ENCODE measurements at regions not wholly inside any gene's neighbourhood (a gene's known extent, or its start where the extent isn't known, plus 50 kb on each side); places are given as distances from the start of the nearest gene placed in this dataset.

GRCh38 chr10:61192042-61192441, 248.1 kb upstream of the RHOBTB1 start:
- H3K36me3 Mint-ChIP-seq (ENCODE audit: insufficient read depth, unreplicated experiment): no peaks in the 10 kb centered on the region
- intact Hi-C loops (cut with micrococcal nuclease): no loop called here
- H3K9me3 Mint-ChIP-seq (ENCODE audit: unreplicated experiment): peaks cover 8% of the 10 kb centered on the region
- no peaks in the 10 kb centered on the region for H3K27me3 Mint-ChIP-seq (ENCODE audit: insufficient read depth, unreplicated experiment)
- no peak for DNase-seq (ENCODE audit: unreplicated experiment)
- H3K27ac Mint-ChIP-seq (ENCODE audit: low read depth, unreplicated experiment): no peak overlapping the region
- CTCF ChIA-PET: interaction anchor here (0.6 to 3.5 kb wide), 6 partner anchors 11 to 440 kb away, joined by 3 to 25 read pairs (median 8); no protein-coding TSS in a partner anchor
- no peak for TF ChIP-seq CTCF (IDR thresholded peaks at IDR 0.05; ENCODE audit: unreplicated experiment)
- BruUV-seq (replicated peaks): no TSS peak
- no peak overlapping the region for H3K4me3 Mint-ChIP-seq (ENCODE audit: unreplicated experiment)
- POLR2A ChIA-PET: no interaction called here
- H3K4me1 Mint-ChIP-seq (ENCODE audit: insufficient read depth, unreplicated experiment): peaks cover 4% of the 10 kb centered on the region

- H3K9me3 Mint-ChIP-seq (ENCODE audit: unreplicated experiment): peaks cover 8% of the 10 kb centered on the region
- H3K27ac Mint-ChIP-seq (ENCODE audit: low read depth, unreplicated experiment): no peak overlapping the region
- ChIA-PET CTCF (interaction anchor here (0.6 to 3.5 kb wide), 15 partner anchors 8 to 688 kb away, joined by 3 to 25 read pairs (median 4); no protein-coding TSS in a partner anchor), POLR2A (interaction anchor here (0.5 to 0.6 kb wide), 2 partner anchors 116 to 457 kb away, joined by 3 to 4 read pairs; no protein-coding TSS in a partner anchor)
- BruUV-seq (replicated peaks): no TSS peak
- H3K4me3 Mint-ChIP-seq (ENCODE audit: unreplicated experiment): no peak overlapping the region
- TF ChIP-seq CTCF (IDR thresholded peaks at IDR 0.05; ENCODE audit: unreplicated experiment): no peak
- no peaks in the 10 kb centered on the region for H3K36me3 Mint-ChIP-seq (ENCODE audit: insufficient read depth, unreplicated experiment)
- intact Hi-C loops (cut with micrococcal nuclease): loop anchor here (1.0 to 2.0 kb wide), 2 partner anchors 49 to 374 kb away; no protein-coding TSS in a partner anchor
- H3K4me1 Mint-ChIP-seq (ENCODE audit: insufficient read depth, unreplicated experiment): peaks cover 4% of the 10 kb centered on the region
- no peak for DNase-seq (ENCODE audit: unreplicated experiment)
- H3K27me3 Mint-ChIP-seq (ENCODE audit: insufficient read depth, unreplicated experiment): no peaks in the 10 kb centered on the region
Observed at GRCh38 chr10:61189912-61190311, 245.9 kb upstream of the RHOBTB1 start.

GRCh38 chr10:61188691-61189090, 244.7 kb upstream of the RHOBTB1 start:
- no peak overlapping the region for H3K27ac Mint-ChIP-seq (ENCODE audit: low read depth, unreplicated experiment)
- no peaks in the 10 kb centered on the region for H3K27me3 Mint-ChIP-seq (ENCODE audit: insufficient read depth, unreplicated experiment)
- H3K4me3 Mint-ChIP-seq (ENCODE audit: unreplicated experiment): no peak overlapping the region
- no peaks in the 10 kb centered on the region for H3K36me3 Mint-ChIP-seq (ENCODE audit: insufficient read depth, unreplicated experiment)
- peaks cover 4% of the 10 kb centered on the region for H3K4me1 Mint-ChIP-seq (ENCODE audit: insufficient read depth, unreplicated experiment)
- ChIA-PET CTCF (interaction anchor here (0.9 to 1.7 kb wide), 2 partner anchors 27 to 369 kb away, joined by 3 to 4 read pairs; no protein-coding TSS in a partner anchor), POLR2A (interaction anchor here (0.7 kb wide), 1 partner anchor 22 kb away, joined by 4 read pairs; no protein-coding TSS in a partner anchor)
- no peak for TF ChIP-seq CTCF (IDR thresholded peaks at IDR 0.05; ENCODE audit: unreplicated experiment)
- no TSS peak for BruUV-seq (replicated peaks)
- intact Hi-C loops (cut with micrococcal nuclease): no loop called here
- DNase-seq (ENCODE audit: unreplicated experiment): no peak
- H3K9me3 Mint-ChIP-seq (ENCODE audit: unreplicated experiment): peaks cover 8% of the 10 kb centered on the region

- no peak for DNase-seq (ENCODE audit: unreplicated experiment)
- intact Hi-C loops (cut with micrococcal nuclease): no loop called here
- BruUV-seq (replicated peaks): no TSS peak
- ChIA-PET CTCF (interaction anchor here (0.9 kb wide), 1 partner anchor 369 kb away, joined by 3 read pairs; no protein-coding TSS in a partner anchor), POLR2A (interaction anchor here (0.8 kb wide), 1 partner anchor 23 kb away, joined by 3 read pairs; no protein-coding TSS in a partner anchor)
- no peak for TF ChIP-seq CTCF (IDR thresholded peaks at IDR 0.05; ENCODE audit: unreplicated experiment)
- Mint-ChIP-seq H3K4me1 (ENCODE audit: insufficient read depth, unreplicated experiment) (peaks cover 4% of the 10 kb centered on the region), H3K27ac (ENCODE audit: low read depth, unreplicated experiment) (no peak overlapping the region), H3K36me3 (ENCODE audit: insufficient read depth, unreplicated experiment) (no peaks in the 10 kb centered on the region), H3K9me3 (ENCODE audit: unreplicated experiment) (peaks cover 3% of the 10 kb centered on the region), H3K27me3 (ENCODE audit: insufficient read depth, unreplicated experiment) (no peaks in the 10 kb centered on the region), H3K4me3 (ENCODE audit: unreplicated experiment) (no peak overlapping the region)
Observed at GRCh38 chr10:61188101-61188500, 244.1 kb upstream of the RHOBTB1 start.
